Ishikawa (cell line): ENCODE measurements at regions not wholly inside any gene's neighbourhood (a gene's known extent, or its start where the extent isn't known, plus 50 kb on each side); places are given as distances from the start of the nearest gene placed in this dataset.

Source experiments
- CEBPB ChIP-seq: IDR thresholded peaks from 2 replicates; pipeline ENCODE4 v1.6.1; 2012
- CREB1 ChIP-seq: IDR thresholded peaks from 2 replicates; pipeline ENCODE4 v1.6.1; 2012; ENCODE audit warnings: low read depth
- EGR1 ChIP-seq: IDR thresholded peaks from 2 replicates; pipeline ENCODE4 v1.6.1; 2012
- EP300 ChIP-seq: IDR thresholded peaks from 2 replicates; pipeline ENCODE4 v1.6.1; 2012; ENCODE audit warnings: borderline replicate concordance
- FOXM1 ChIP-seq: IDR thresholded peaks from 2 replicates; pipeline ENCODE4 v1.6.1; 2012; ENCODE audit warnings: low read depth, borderline replicate concordance
- MAX ChIP-seq: IDR thresholded peaks from 2 replicates; pipeline ENCODE4 v1.6.1; 2012
- NFIC ChIP-seq: IDR thresholded peaks from 2 replicates; pipeline ENCODE4 v1.6.1; 2012
- RAD21 ChIP-seq: IDR thresholded peaks from 2 replicates; pipeline ENCODE4 v1.6.1; 2012; ENCODE audit warnings: low read depth
- REST ChIP-seq: IDR thresholded peaks from 2 replicates; pipeline ENCODE4 v1.6.1; 2012; ENCODE audit warnings: low read depth, mild to moderate bottlenecking
- TAF1 ChIP-seq: IDR thresholded peaks from 2 replicates; pipeline ENCODE4 v1.6.1; 2012; ENCODE audit warnings: low read depth, mild to moderate bottlenecking
- TCF12 ChIP-seq: IDR thresholded peaks from 2 replicates; pipeline ENCODE4 v1.6.1; 2012; ENCODE audit warnings: low read depth
- TEAD4 ChIP-seq: IDR thresholded peaks from 2 replicates; pipeline ENCODE4 v1.6.1; 2012
- USF1 ChIP-seq: IDR thresholded peaks from 2 replicates; pipeline ENCODE4 v1.6.1; 2012
- YY1 ChIP-seq: IDR thresholded peaks from 2 replicates; pipeline ENCODE4 v1.6.1; 2012; ENCODE audit warnings: low read depth
- ZBTB7A ChIP-seq: IDR thresholded peaks from 2 replicates; pipeline ENCODE4 v1.6.1; 2012; ENCODE audit warnings: low read depth

- TF ChIP-seq TAF1 (no peak), TEAD4 (no peak), TCF12 (no peak)
Measured at GRCh38 chr2:78876316-78876688, 149.2 kb upstream of the REG3G start.

GRCh38 chr2:78887446-78887845 is 138.1 kb upstream of the REG3G start:
- TF ChIP-seq ZBTB7A (no peak), RAD21 (no peak), REST (no peak), TAF1 (no peak), YY1 (no peak), TEAD4 (no peak), TCF12 (no peak), EGR1 (no peak), NFIC (no peak), USF1 (no peak), CEBPB (no peak), MAX (no peak), FOXM1 (no peak), EP300 (no peak), CREB1 (no peak)

- TF ChIP-seq NFIC: no peak
- TF ChIP-seq TEAD4: no peak
- no peak for TF ChIP-seq EP300
- no peak for TF ChIP-seq USF1
- TF ChIP-seq YY1: no peak
- TF ChIP-seq RAD21: no peak
- no peak for TF ChIP-seq REST
- no peak for TF ChIP-seq MAX
- no peak for TF ChIP-seq ZBTB7A
- TF ChIP-seq TCF12: no peak
- no peak for TF ChIP-seq FOXM1
- no peak for TF ChIP-seq EGR1
- no peak for TF ChIP-seq CREB1
- no peak for TF ChIP-seq TAF1
- no peak for TF ChIP-seq CEBPB
Measured at GRCh38 chr2:78890935-78891334, 134.6 kb upstream of the REG3G start.

- TF ChIP-seq CREB1: no peak
- TF ChIP-seq RAD21: no peak
- TF ChIP-seq YY1: no peak
- TF ChIP-seq NFIC: no peak
- TF ChIP-seq CEBPB: no peak
- TF ChIP-seq FOXM1: no peak
- TF ChIP-seq USF1: no peak
- TF ChIP-seq MAX: no peak
- no peak for TF ChIP-seq TAF1
- TF ChIP-seq EP300: no peak
- TF ChIP-seq REST: no peak
- no peak for TF ChIP-seq TCF12
- TF ChIP-seq TEAD4: no peak
- no peak for TF ChIP-seq ZBTB7A
- no peak for TF ChIP-seq EGR1
Measured at GRCh38 chr2:78892295-78892694, 133.2 kb upstream of the REG3G start.
